ENCODE measurements at regions not wholly inside any gene's neighbourhood (a gene's known extent, or its start where the extent isn't known, plus 50 kb on each side); places are given as distances from the start of the nearest gene placed in this dataset.

DNA sequence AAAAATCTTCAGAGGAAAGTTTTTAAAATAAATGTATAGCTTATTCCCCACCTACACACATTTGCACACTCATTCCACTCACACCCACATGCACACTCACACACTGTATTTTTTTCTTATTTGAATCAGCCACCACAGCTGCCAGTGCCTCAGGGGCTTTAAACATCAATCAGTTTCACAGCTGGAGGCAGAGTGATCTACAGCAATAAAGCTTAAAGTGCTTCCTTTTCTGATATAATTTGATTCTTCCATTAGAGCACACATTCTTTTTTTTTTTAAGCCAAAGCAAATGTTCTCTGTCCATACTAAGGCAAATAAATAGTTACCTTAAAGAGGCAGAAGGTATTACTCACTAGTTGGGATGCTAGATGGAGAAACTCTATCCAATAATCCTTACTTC, 498.8 kb upstream of the POU3F2 start:
- intact Hi-C loops (cut with DNase I) = no loop called here
- no peaks in the 10 kb centered on the region for H3K4me1 ChIP-seq
- H3K36me3 ChIP-seq (replicated peaks in 1 of 2; ENCODE audit: insufficient read depth in 1 of 2, low read depth in 2 of 2) = no peaks in the 10 kb centered on the region
- H3K27me3 ChIP-seq = no peaks in the 10 kb centered on the region
- H3K9me3 ChIP-seq = no peaks in the 10 kb centered on the region
- TF ChIP-seq CTCF (IDR thresholded peaks at IDR 0.05) (no peak), POLR2A (IDR thresholded peaks at IDR 0.05) (no peak)
- no peak for ATAC-seq
- H3K4me3 ChIP-seq = no peak overlapping the region
- DNase-seq = no peak
- H3K27ac ChIP-seq = no peak overlapping the region

DNA sequence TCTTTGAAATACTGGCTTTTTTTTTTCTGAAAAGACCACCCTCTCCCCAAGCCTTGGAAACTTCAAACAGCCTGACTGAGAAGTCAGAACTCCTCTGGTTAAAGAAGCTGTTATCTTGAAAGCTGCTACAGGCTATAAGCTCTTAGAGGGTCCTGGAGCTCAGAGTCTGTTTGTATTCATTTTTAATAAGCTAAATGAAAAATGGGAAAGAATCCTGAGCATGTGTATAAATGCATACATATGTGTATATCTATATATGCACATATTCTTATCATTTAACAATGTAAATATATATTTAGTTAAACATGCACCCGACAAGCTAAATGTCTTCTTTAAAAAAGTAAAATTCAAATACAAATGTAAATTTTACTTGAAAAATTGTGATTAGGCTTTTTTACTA, 494.9 kb upstream of the POU3F2 start:
- Histone ChIP-seq H3K9me3 (no peaks in the 10 kb centered on the region), H3K27ac (no peak overlapping the region), H3K36me3 (replicated peaks in 1 of 2; ENCODE audit: insufficient read depth in 1 of 2, low read depth in 2 of 2) (no peaks in the 10 kb centered on the region), H3K4me1 (no peaks in the 10 kb centered on the region), H3K27me3 (no peaks in the 10 kb centered on the region), H3K4me3 (no peak overlapping the region)
- ATAC-seq = no peak
- DNase-seq = no peak
- 49 to 53% methylated on average over 1 of the region's 1 CpG for WGBS, 2 donors
- TF ChIP-seq CTCF (IDR thresholded peaks at IDR 0.05) (no peak), POLR2A (IDR thresholded peaks at IDR 0.05) (no peak)
- intact Hi-C loops (cut with DNase I) = no loop called here

DNA sequence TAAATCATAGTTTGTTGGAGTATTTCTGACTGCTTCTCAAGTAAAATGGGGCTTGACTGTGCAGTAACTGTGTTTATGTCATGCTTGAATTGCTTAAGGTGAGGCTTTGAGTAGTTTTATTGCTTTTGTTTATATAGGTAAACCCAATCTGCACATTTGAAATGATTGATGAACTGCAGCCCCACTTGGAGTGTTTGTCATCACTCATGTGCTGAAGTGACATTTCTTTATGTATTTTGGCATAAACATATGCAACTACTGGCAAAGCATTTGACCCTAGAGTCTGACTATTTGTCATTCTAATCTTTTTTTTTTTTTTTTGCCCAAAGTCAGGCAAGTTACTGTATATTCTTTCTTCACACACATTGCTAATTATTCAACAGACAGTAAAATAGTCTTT, 491.4 kb upstream of the POU3F2 start:
- no peak for TF ChIP-seq POLR2A (IDR thresholded peaks at IDR 0.05)
- no peak for TF ChIP-seq CTCF (IDR thresholded peaks at IDR 0.05)
- DNase-seq = no peak
- Histone ChIP-seq H3K9me3 (no peaks in the 10 kb centered on the region), H3K4me3 (no peak overlapping the region), H3K36me3 (replicated peaks in 1 of 2; ENCODE audit: insufficient read depth in 1 of 2, low read depth in 2 of 2) (no peaks in the 10 kb centered on the region), H3K27ac (no peak overlapping the region), H3K4me1 (no peaks in the 10 kb centered on the region), H3K27me3 (no peaks in the 10 kb centered on the region)
- ATAC-seq = no peak
- intact Hi-C loops (cut with DNase I) = no loop called here

- Histone ChIP-seq H3K27ac (no peak overlapping the region), H3K4me1 (no peaks in the 10 kb centered on the region), H3K4me3 (no peak overlapping the region), H3K9me3 (no peaks in the 10 kb centered on the region), H3K27me3 (no peaks in the 10 kb centered on the region), H3K36me3 (replicated peaks in 1 of 2; ENCODE audit: insufficient read depth in 1 of 2, low read depth in 2 of 2) (no peaks in the 10 kb centered on the region)
- ATAC-seq (no peak), DNase-seq (no peak)
- TF ChIP-seq POLR2A (IDR thresholded peaks at IDR 0.05) (no peak), CTCF (IDR thresholded peaks at IDR 0.05) (no peak)
- intact Hi-C loops (cut with DNase I) = no loop called here
Measured at GRCh38 chr6:98343797-98344196, 490.6 kb upstream of the POU3F2 start.

- Histone ChIP-seq H3K36me3 (replicated peaks in 1 of 2; ENCODE audit: insufficient read depth in 1 of 2, low read depth in 2 of 2) (no peaks in the 10 kb centered on the region), H3K27me3 (no peaks in the 10 kb centered on the region), H3K27ac (no peak overlapping the region), H3K9me3 (no peaks in the 10 kb centered on the region), H3K4me3 (no peak overlapping the region), H3K4me1 (no peaks in the 10 kb centered on the region)
- DNase-seq (no peak), ATAC-seq (no peak)
- WGBS, 2 donors = 52 to 65% methylated on average over 2 of the region's 2 CpGs
- intact Hi-C loops (cut with DNase I) = no loop called here
- TF ChIP-seq CTCF (IDR thresholded peaks at IDR 0.05) (no peak), POLR2A (IDR thresholded peaks at IDR 0.05) (no peak)
Measured at GRCh38 chr6:98352348-98352747, 482.0 kb upstream of the POU3F2 start.
